CD4-positive, alpha-beta T cell treated with Interleukin-4 for 1 hour (primary cell): ENCODE measurements at regions not wholly inside any gene's neighbourhood (a gene's known extent, or its start where the extent isn't known, plus 50 kb on each side); places are given as distances from the start of the nearest gene placed in this dataset.

Source experiments
- DNase-seq, 2 donors: peaks; one replicate each; pipeline ENCODE4 v3.0.0-alpha.2; 2020 to 2022

GRCh38 chr1:218828125-218828650, 345.5 kb upstream of the LYPLAL1 start:
- DNase-seq = no peak

DNA sequence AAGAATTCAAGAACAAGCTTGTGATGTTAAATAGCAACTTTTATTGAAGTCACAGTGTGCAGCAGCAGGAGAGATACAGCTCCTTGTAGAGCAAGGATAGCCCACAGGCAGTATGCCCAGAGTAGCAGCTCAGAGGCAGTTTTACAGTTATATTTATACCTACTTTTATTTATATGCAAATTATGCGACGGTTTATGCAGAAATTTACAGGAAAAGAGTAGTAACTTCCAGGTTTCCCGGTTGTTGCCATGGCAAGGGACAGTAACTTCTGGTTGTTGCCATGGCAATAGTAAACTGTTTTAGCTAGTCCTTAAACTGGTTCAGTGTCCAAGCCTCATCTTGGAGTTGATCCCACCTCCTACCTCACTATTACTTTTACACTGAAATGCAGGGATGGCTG, 344.6 kb upstream of the LYPLAL1 start:
- DNase-seq = no peak

GRCh38 chr1:218835609-218836008, 338.1 kb upstream of the LYPLAL1 start:
- DNase-seq = no peak

DNA sequence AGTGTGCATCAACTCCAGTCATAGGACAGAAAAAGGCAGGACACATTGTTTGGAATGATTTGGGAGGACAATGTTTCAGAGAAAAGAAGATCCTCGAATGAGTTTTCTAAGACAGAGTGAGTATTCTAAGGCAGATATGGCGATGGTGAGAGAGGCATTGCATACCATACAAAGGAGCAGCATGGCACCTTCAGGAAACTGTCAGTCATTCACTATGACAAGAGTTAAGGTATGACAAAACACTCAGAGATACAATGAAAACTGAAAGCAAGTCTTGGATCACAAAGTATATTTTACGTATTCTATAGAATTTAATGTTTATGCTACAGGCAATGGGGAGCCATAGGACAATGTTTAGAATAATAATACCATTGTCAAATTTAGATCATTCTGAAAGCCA, 337.4 kb upstream of the LYPLAL1 start:
- no peak for DNase-seq

- DNase-seq = no peak
Measured at GRCh38 chr1:218837051-218837450, 336.6 kb upstream of the LYPLAL1 start.

GRCh38 chr1:218845589-218845988, 328.1 kb upstream of the LYPLAL1 start:
- DNase-seq = no peak

DNA sequence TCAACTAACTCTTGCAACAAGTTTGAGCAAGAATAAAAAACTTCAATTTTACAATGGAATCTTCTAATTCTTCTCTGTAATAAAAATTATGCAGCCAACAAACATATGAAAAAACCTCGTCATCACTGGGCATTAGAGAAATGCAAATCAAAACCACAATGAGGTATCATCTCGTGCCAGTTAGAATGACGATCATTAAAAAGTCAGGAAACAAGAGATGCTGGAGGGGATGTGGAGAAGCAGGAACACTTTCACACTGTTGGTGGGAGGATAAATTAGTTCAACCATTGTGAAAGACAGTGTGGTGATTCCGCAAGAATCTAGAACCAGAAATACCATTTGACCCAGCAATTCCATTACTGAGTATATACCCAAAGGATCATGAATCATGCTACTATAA, 327.5 kb upstream of the LYPLAL1 start:
- DNase-seq = no peak

DNA sequence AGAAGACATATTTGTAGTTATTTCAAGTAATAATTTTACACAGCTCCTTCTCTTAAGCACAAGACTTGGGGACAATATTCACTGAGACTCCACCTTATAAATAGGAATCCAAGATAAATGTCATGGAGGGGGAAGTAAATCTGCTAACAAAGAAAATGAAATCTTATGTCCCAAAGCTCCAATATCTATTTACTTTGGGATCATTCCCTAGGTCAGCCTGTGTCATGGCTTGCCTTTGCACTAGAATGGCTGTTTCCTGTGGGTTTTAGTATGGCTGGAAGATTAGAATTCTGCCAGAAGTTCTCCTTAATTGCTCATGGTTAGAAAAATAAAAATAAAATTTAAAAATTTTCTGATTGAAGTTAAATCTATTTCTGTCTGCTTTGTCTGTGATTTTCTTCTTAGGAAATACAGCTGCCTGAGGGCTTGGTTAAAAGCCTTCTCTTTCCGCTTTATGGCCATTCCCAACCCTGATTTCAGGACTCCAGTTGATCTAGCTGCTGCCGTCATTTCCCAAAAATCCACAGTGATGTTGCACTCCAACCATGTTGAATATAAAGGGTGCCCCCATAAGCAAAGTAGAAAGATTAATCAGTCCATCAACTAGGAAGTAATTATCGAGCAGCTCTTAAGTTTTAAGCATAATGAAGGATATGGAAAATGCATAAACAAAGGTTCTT, 326.4 kb upstream of the LYPLAL1 start:
- no peak for DNase-seq

- DNase-seq = no peak
Measured at GRCh38 chr1:218848009-218848408, 325.7 kb upstream of the LYPLAL1 start.

DNA sequence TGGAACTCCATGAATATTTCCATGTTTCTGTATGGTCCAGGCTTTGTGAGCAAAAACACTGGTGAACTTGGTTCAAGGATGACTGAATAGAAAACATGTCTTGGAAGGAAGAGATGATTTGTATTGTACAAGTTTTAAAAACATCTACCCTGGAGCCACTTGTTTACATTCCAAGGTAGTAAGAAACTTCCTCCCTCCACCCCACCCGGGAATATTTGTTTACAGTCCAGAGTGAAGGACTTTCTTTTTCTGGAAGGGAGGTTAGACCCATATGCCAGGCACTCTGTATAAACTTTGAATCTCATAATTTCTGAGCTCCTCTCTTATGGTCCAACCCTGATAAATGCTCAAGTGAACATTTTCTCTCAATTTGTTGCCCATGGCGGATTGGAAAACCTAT, 323.3 kb upstream of the LYPLAL1 start:
- no peak for DNase-seq

GRCh38 chr1:218851586-218851985, 322.1 kb upstream of the LYPLAL1 start:
- no peak for DNase-seq

DNA sequence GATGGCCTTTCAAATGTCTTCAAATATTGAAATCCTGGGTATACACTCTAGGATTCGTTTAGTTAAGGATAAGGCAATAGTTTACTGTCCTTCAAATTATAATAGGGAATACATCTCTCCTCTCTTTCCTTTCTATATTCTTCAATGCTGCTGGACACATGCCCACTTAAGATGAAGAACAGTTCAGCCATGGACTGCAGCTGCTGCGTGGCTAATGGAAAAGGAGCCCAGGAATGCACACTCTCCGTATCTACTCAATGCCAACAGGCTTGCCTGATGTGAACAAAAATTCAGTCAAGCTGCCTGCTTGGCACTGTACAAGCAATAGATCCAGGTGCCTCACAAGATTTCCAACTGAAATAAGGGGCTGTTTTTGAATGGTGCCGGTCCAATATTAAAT, 321.2 kb upstream of the LYPLAL1 start:
- no peak for DNase-seq

GRCh38 chr1:218863987-218864386, 309.7 kb upstream of the LYPLAL1 start:
- DNase-seq = no peak

DNA sequence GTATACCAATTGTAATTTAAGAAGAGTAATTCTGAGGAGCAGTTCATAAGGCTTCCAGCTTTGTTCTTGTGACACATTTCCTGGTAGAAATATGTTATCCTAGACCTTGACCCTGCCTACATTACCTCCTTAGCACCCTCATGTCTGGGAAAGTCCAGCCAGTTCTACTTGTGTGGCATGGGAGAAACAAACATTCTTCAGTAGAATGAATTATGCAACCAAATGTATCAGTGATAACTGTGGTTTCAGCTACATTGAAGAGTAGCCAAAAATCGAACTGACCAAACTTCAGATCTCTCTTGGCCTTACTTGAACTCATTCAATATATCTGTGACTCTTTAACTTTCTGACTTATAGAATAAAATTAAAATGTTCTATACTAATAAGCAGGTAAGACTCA, 308.1 kb upstream of the LYPLAL1 start:
- DNase-seq = no peak

DNA sequence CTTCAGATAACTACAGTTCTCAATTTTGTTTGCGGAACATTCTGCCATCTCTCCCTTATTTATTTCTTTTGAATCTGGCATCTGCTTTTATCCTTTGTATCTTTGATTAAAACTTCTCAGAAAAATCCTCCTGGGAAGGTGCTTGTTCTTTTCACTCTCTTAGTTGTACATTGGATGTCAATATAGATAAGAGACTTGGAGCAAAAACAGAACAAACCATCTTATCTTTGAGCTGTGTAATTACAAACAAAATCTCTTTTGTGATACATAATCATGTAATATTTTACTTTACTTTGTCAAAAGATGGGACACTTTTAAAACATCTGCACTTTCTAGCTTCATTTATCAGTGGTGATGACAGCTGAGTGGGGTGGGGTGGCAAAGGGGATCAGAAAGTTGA, 307.2 kb upstream of the LYPLAL1 start:
- DNase-seq = no peak

- DNase-seq = no peak
Measured at GRCh38 chr1:218867066-218867465, 306.6 kb upstream of the LYPLAL1 start.

DNA sequence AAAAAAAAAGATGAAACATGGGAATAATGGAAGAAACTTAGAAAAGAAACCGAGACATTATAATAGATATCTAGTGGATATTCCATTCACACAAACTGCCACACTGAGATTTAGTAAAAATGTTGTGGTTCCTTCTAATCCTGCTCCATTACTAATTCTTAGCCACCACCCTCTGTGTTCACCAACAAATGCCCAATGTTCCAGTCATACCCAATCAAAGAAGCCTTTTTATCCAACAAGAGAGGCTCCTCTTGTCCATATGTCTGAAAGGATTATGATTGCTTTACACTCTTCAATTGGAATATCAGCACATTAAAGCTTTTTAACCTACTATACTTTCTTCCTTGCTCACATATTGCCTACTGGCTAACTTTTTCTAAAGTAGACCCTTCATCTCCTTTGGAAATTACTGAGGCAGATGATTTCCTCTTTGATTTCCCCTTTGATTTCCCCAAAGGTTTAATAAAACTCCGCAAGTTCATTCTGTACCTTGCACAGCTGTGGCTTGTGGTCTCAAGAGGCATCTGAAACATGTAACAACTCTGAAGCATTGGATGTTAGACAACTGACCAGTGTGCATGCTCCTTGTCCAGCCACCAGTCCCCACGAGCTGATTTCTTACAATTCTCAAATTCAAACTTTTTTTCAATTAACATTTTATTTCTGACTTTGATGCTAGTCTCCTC, 305.6 kb upstream of the LYPLAL1 start:
- DNase-seq = no peak

GRCh38 chr1:218869276-218869675, 304.4 kb upstream of the LYPLAL1 start:
- DNase-seq = no peak

DNA sequence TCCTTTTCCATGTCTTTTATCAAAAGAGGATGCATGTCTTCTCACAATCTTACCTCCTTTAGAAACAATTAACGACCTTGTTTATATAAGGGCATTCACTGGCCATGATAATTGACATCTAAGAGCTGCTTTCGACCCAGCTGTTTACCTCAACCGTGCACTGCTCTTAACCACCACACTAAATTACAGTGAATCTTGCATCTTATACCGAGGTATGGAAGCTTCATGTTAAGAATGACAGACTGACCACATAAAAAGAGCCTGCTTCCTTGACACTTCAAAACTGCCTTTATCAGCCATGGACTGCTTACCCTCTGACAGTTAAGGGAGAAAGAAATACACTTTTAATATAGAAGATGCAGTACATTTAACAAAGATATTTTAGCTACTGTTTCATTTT, 301.7 kb upstream of the LYPLAL1 start:
- DNase-seq = no peak

DNA sequence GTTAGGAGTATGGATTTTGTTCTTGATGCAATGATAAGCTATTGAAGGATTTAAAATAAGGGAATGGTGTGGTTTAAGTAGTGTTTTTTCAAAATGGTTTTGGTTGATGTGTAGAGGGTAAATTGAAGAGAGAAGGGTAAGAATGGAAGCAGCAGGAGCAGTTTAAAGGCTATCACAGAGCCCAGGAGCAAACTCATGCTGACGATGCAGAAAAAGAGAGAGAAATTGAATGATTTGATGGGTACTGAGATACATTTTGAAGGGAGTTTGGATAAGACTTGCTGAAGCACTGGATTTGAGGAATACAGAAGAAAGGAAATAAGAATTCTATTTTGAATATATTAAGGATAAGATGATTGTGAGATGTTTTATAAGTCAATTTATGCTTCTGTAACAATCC, 300.8 kb upstream of the LYPLAL1 start:
- no peak for DNase-seq

DNA sequence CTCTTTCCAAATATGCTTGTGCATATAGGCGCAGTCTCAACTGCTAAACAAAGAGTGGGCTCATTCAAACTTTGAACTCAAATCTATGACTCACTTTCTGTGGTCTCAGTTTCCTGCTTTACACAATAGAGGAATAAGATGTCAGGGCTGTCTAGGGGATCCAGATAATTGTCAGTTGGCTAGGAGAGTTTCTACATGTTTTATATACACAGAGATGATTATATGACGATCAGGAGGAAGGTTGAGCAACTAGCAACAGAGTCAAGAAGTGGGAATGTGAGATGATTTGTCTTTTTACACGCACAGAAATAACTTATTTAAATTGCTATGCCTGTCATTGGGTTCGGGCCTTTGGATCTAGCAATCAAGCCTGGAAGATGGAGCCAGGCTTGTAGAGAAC, 299.4 kb upstream of the LYPLAL1 start:
- no peak for DNase-seq

DNA sequence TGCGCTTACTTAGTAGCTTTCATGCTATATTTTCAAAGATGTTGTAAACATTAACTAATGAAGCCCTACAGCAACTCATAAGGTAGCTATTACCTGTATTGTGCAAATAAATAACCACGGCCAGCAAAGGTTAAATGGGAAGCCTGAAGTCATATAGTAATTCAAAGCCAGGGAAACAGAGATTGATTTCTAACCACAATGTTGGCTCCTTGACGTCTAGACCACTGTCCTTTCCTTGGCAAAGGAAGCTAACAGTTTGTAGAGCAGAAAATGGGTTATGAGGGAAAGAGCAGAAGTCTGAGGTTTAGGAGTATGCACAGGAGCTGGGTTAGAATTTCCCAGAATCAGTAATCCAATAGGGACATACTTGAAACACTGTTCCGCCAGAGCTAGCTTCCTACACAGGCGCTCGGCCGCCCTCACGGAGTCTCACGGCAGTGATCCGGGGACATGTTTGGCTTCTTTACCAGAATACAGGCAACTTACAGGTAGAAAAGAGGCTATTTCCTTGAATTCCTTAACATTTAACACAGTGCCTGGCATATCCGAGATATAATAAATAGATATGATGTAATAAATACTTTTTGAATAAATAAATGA, 298.8 kb upstream of the LYPLAL1 start:
- DNase-seq = no peak

GRCh38 chr1:218878369-218878768, 295.3 kb upstream of the LYPLAL1 start:
- no peak for DNase-seq

GRCh38 chr1:218880484-218881060, 293.1 kb upstream of the LYPLAL1 start:
- DNase-seq = no peak
